GM23338 (cell line): ENCODE measurements at regions not wholly inside any gene's neighbourhood (a gene's known extent, or its start where the extent isn't known, plus 50 kb on each side); places are given as distances from the start of the nearest gene placed in this dataset.

Experiments
- ATAC-seq: fragments of 200-7000 bp; cut with Tn5 transposase; 3 replicates; pipeline ENCODE4 v1.9.1; 2020
- DNase-seq: peaks from one replicate; pipeline ENCODE4 v3.0.0-alpha.2; 2015; ENCODE audit warnings: low spot score
- H2AFZ ChIP-seq: fragments of 200-600 bp; sonication (generic); 2 replicates; pipeline ENCODE4 v1.8.0; 2016; ENCODE audit warnings: antibody characterized with exemption, mild to moderate bottlenecking, moderate library complexity
- H3F3A ChIP-seq: fragments of 200-600 bp; sonication (generic); replicated peaks from 2 replicates; pipeline ENCODE4 v1.8.0; 2017; ENCODE audit warnings: antibody characterized with exemption, mixed run types, low read depth
- H3K27ac ChIP-seq: fragments of 200-600 bp; sonication (generic); 2 replicates; pipeline ENCODE4 v1.6.1; 2016; ENCODE audit warnings: low read depth
- H3K27me3 ChIP-seq: fragments of 200-600 bp; sonication (generic); 2 replicates; pipeline ENCODE4 v1.8.0; 2016; ENCODE audit warnings: mild to moderate bottlenecking, mixed run types, moderate library complexity; ENCODE audit not compliant: insufficient read depth
- H3K36me3 ChIP-seq: fragments of 200-600 bp; sonication (generic); 2 replicates; pipeline ENCODE4 v1.8.0; 2016; ENCODE audit warnings: mild to moderate bottlenecking; ENCODE audit not compliant: insufficient read depth
- H3K4me1 ChIP-seq: fragments of 200-600 bp; sonication (generic); 2 replicates; pipeline ENCODE4 v1.8.0; 2016; ENCODE audit warnings: mild to moderate bottlenecking, moderate library complexity; ENCODE audit not compliant: insufficient read depth
- H3K4me2 ChIP-seq: fragments of 200-600 bp; sonication (generic); 2 replicates; pipeline ENCODE4 v1.7.1; 2017; ENCODE audit warnings: mixed run types
- H3K4me3 ChIP-seq: fragments of 200-600 bp; sonication (generic); 2 replicates; pipeline ENCODE4 v1.6.1; 2016; ENCODE audit warnings: mixed run types
- H3K79me2 ChIP-seq: fragments of 200-600 bp; sonication (generic); replicated peaks from 2 replicates; pipeline ENCODE4 v1.8.0; 2017; ENCODE audit warnings: mild to moderate bottlenecking; ENCODE audit not compliant: insufficient read depth
- H3K9me2 ChIP-seq: fragments of 200-600 bp; sonication (generic); 2 replicates; pipeline ENCODE4 v1.8.0; 2017; ENCODE audit not compliant: insufficient read depth
- H4K20me1 ChIP-seq: fragments of 200-600 bp; sonication (generic); replicated peaks from 2 replicates; pipeline ENCODE4 v1.8.0; 2017; ENCODE audit warnings: mild to moderate bottlenecking; ENCODE audit not compliant: insufficient read depth
- H3K27ac Mint-ChIP-seq: 2 replicates; pipeline ENCODE4 v1.8.0; 2020; ENCODE audit warnings: inconsistent platforms, mild to moderate bottlenecking, moderate library complexity, mixed read lengths
- H3K27me3 Mint-ChIP-seq: 3 replicates; pipeline ENCODE4 v1.8.0; 2022; ENCODE audit warnings: low read depth, mild to moderate bottlenecking, moderate library complexity, mixed read lengths, inconsistent platforms; ENCODE audit not compliant: insufficient read depth, poor library complexity
- H3K36me3 Mint-ChIP-seq: 3 replicates; pipeline ENCODE4 v1.8.0; 2021; ENCODE audit warnings: low read depth, mild to moderate bottlenecking, inconsistent platforms, moderate library complexity, mixed read lengths
- H3K4me1 Mint-ChIP-seq: 3 replicates; pipeline ENCODE4 v1.8.0; 2020; ENCODE audit warnings: mild to moderate bottlenecking, inconsistent platforms, mixed read lengths
- H3K4me3 Mint-ChIP-seq: 3 replicates; pipeline ENCODE4 v1.8.0; 2021; ENCODE audit warnings: moderate library complexity, mild to moderate bottlenecking, inconsistent platforms, mixed read lengths
- H3K9me3 Mint-ChIP-seq: 3 replicates; pipeline ENCODE4 v1.8.0; 2020; ENCODE audit warnings: moderate library complexity, mild to moderate bottlenecking, inconsistent platforms, mixed read lengths
- EZH2phosphoT487 ChIP-seq: fragments of 200-600 bp; sonication (generic); IDR thresholded peaks from one replicate; pipeline ENCODE4 v1.8.1; 2018; ENCODE audit warnings: antibody characterized with exemption; ENCODE audit not compliant: unreplicated experiment
- NANOG ChIP-seq: IDR thresholded peaks from 2 replicates; pipeline ENCODE4 v1.6.1; 2016; ENCODE audit warnings: antibody characterized with exemption, borderline replicate concordance
- POLR2AphosphoS5 ChIP-seq: IDR thresholded peaks from 2 replicates; pipeline ENCODE4 v1.6.1; 2016; ENCODE audit warnings: antibody characterized with exemption, low read depth
- ZNF114 ChIP-seq: fragments of 250-450 bp; sonication (Bioruptor Pico); IDR thresholded peaks from 2 replicates; pipeline ENCODE4 v1.5.0; 2020; ENCODE audit warnings: mild to moderate bottlenecking, moderate library complexity
- TF ChIP-seq, protein P1 (sequence below), 2 experiments: fragments of 200-600 bp in 1 of 2; sonication (generic) in 1 of 2; conservative IDR thresholded peaks; 2 replicates each; pipeline versions ENCODE4 v1.5.1 to v1.6.1; 2016 to 2017; ENCODE audit warnings: antibody characterized with exemption in 2 of 2, low read depth in 2 of 2, mild to moderate bottlenecking in 2 of 2, moderate library complexity in 1 of 2
- TF ChIP-seq, protein P2 (sequence below): IDR thresholded peaks from 2 replicates; pipeline ENCODE4 v1.6.1; 2016; ENCODE audit warnings: antibody characterized with exemption

DNA sequence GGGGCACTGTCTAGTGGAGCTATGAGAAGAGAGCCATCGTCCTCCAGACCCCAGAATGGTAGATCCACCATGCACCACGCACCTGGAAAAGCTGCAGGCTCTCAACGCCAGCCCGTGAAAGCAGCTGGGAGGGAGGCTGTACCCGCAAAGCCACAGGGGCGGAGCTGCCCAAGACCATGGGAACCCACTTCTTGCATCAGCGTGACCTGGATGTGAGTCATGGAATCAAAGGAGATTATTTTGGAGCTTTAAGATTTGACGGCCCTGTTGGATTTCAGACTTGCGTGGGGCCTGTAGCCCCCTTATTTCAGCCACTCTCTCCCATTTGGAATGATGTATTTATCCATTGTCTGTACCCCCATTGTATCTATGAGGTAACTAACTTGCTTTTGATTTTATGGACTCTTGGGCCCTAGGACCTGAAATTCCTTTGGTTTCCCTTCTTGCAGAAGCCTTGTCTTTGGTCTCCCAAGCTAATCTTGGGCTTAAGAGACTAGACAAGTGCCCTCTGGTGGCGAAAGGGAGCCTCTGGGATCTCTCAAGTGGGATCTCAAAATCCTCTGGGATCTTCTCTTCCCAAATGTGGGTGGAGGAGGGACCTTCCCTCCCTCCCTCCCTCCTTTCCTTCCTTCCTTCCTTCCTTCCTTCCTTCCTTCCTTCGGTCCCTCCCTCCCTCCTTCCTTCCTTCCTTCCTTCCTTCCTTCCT, 58.2 kb upstream of the HAPSTR1 start:
- peak overlapping the region; percentile 3; the same call in 1 of the 2 replicates for H3K27ac ChIP-seq
- no peaks in the 10 kb centered on the region for H3F3A ChIP-seq
- DNase-seq (peak; percentile 97), ATAC-seq (peak; percentile 95)
- no peak overlapping the region for H3K4me2 ChIP-seq
- no peaks in the 10 kb centered on the region for H3K4me1 ChIP-seq
- H3K9me2 ChIP-seq: no peaks in the 10 kb centered on the region
- H3K9me3 Mint-ChIP-seq: no peaks in the 10 kb centered on the region; the same call in 2 of the 3 replicates
- no peaks in the 10 kb centered on the region for H3K27me3 ChIP-seq
- no peaks in the 10 kb centered on the region for H3K36me3 ChIP-seq
- H3K36me3 Mint-ChIP-seq: peaks cover 2% of the 10 kb centered on the region; the same call in 2 of the 3 replicates
- H3K27ac Mint-ChIP-seq: peak overlapping the region; percentile 84; the same call in 1 of the 2 replicates
- no peaks in the 10 kb centered on the region for H4K20me1 ChIP-seq
- TF ChIP-seq EZH2phosphoT487 (no peak), NANOG (no peak)
- TF ChIP-seq, protein P1, sequence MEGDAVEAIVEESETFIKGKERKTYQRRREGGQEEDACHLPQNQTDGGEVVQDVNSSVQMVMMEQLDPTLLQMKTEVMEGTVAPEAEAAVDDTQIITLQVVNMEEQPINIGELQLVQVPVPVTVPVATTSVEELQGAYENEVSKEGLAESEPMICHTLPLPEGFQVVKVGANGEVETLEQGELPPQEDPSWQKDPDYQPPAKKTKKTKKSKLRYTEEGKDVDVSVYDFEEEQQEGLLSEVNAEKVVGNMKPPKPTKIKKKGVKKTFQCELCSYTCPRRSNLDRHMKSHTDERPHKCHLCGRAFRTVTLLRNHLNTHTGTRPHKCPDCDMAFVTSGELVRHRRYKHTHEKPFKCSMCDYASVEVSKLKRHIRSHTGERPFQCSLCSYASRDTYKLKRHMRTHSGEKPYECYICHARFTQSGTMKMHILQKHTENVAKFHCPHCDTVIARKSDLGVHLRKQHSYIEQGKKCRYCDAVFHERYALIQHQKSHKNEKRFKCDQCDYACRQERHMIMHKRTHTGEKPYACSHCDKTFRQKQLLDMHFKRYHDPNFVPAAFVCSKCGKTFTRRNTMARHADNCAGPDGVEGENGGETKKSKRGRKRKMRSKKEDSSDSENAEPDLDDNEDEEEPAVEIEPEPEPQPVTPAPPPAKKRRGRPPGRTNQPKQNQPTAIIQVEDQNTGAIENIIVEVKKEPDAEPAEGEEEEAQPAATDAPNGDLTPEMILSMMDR (conservative IDR thresholded peaks at IDR 0.05; ENCODE audit: low read depth in 2 of 2): peak; percentile 82 to 87
- H3K27me3 Mint-ChIP-seq: no peaks in the 10 kb centered on the region
- no peak overlapping the region for H3K4me3 Mint-ChIP-seq
- H3K79me2 ChIP-seq: no peaks in the 10 kb centered on the region
- no peaks in the 10 kb centered on the region; the same call in 2 of the 3 replicates for H3K4me1 Mint-ChIP-seq
- no peak overlapping the region for H2AFZ ChIP-seq
- no peak overlapping the region for H3K4me3 ChIP-seq

DNA sequence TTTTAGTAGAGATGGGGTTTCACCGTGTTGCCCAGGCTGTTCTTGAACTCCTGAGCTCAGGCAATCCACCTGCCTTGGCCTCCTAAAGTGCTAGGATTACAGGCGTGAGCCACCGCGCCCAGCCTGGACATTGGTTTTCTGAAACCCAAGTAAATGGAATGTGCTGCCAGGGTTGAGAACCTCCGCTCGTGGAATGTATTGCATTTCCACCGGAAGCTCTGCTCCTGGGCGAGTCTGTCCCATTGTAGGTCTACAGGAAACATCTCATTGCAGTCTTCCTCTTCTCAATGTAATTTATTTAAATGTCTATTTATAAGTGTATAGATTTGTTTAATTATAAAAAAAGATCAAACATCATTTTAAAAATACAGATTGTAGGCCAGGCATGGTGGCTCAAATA, 57.4 kb upstream of the HAPSTR1 start:
- no peak for TF ChIP-seq POLR2AphosphoS5
- TF ChIP-seq, protein P1 (conservative IDR thresholded peaks at IDR 0.05; ENCODE audit: low read depth in 2 of 2): no peak
- TF ChIP-seq ZNF114 (CRISPR knock-in tag): no peak
- TF ChIP-seq, protein P2, sequence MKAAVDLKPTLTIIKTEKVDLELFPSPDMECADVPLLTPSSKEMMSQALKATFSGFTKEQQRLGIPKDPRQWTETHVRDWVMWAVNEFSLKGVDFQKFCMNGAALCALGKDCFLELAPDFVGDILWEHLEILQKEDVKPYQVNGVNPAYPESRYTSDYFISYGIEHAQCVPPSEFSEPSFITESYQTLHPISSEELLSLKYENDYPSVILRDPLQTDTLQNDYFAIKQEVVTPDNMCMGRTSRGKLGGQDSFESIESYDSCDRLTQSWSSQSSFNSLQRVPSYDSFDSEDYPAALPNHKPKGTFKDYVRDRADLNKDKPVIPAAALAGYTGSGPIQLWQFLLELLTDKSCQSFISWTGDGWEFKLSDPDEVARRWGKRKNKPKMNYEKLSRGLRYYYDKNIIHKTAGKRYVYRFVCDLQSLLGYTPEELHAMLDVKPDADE: no peak
- H3K36me3 Mint-ChIP-seq: peaks cover 2% of the 10 kb centered on the region; the same call in 2 of the 3 replicates
- H3K27me3 Mint-ChIP-seq: no peaks in the 10 kb centered on the region
- Histone ChIP-seq H3K27ac (no peak overlapping the region), H3K79me2 (no peaks in the 10 kb centered on the region), H3K4me1 (no peaks in the 10 kb centered on the region), H3K4me3 (no peak overlapping the region), H2AFZ (no peak overlapping the region), H3K9me2 (no peaks in the 10 kb centered on the region), H4K20me1 (no peaks in the 10 kb centered on the region), H3K4me2 (no peak overlapping the region), H3F3A (no peaks in the 10 kb centered on the region), H3K36me3 (no peaks in the 10 kb centered on the region), H3K27me3 (no peaks in the 10 kb centered on the region)
- no peaks in the 10 kb centered on the region; the same call in 2 of the 3 replicates for H3K4me1 Mint-ChIP-seq
- H3K9me3 Mint-ChIP-seq: no peaks in the 10 kb centered on the region; the same call in 2 of the 3 replicates
- no peak overlapping the region for H3K4me3 Mint-ChIP-seq
- no peak overlapping the region for H3K27ac Mint-ChIP-seq
- ATAC-seq (no peak), DNase-seq (no peak)
